ENCODE measurements at regions not wholly inside any gene's neighbourhood (a gene's known extent, or its start where the extent isn't known, plus 50 kb on each side); places are given as distances from the start of the nearest gene placed in this dataset.

GRCh38 chr13:78410164-78410563, 193.2 kb downstream of the POU4F1 start:
- H3K27ac ChIP-seq (ENCODE audit: low read depth, low read length) = no peak overlapping the region
- no peak for ATAC-seq
- Mint-ChIP-seq H3K27ac (no peak overlapping the region), H3K9me3 (peaks cover 0 to 8% (median 0%) of the 10 kb centered on the region in 11 donors), H3K27me3 (peaks cover 0 to 23% (median 12%) of the 10 kb centered on the region in 5 donors), H3K4me3 (no peak overlapping the region), H3K36me3 (no peaks in the 10 kb centered on the region), H3K4me1 (no peaks in the 10 kb centered on the region)
- H3K4me1 ChIP-seq (ENCODE audit: control insufficient read depth in 2 of 2, insufficient read depth in 2 of 2, low read length in 2 of 2) = no peaks in the 10 kb centered on the region
- H3K9me3 ChIP-seq (ENCODE audit: control insufficient read depth in 2 of 3, low read length in 3 of 3) = no peaks in the 10 kb centered on the region
- intact Hi-C loops (cut with micrococcal nuclease) = no loop called here
- ChIA-PET POLR2A (no interaction called here), CTCF (no interaction called here)
- H3K27me3 ChIP-seq (ENCODE audit: control insufficient read depth in 2 of 2, insufficient read depth in 2 of 2, low read length in 2 of 2) = no peaks in the 10 kb centered on the region
- H3K36me3 ChIP-seq (ENCODE audit: control insufficient read depth in 2 of 3, insufficient read depth in 3 of 3, low read length in 3 of 3) = no peaks in the 10 kb centered on the region
- no peak for DNase-seq
- no peak overlapping the region for H3K4me3 ChIP-seq (ENCODE audit: low read length)

GRCh38 chr13:78409172-78409571, 194.2 kb downstream of the POU4F1 start:
- H3K4me1 ChIP-seq (ENCODE audit: control insufficient read depth in 2 of 2, insufficient read depth in 2 of 2, low read length in 2 of 2) = no peaks in the 10 kb centered on the region
- H3K9me3 ChIP-seq (ENCODE audit: control insufficient read depth in 2 of 3, low read length in 3 of 3) = no peaks in the 10 kb centered on the region
- POLR2A ChIA-PET = no interaction called here
- H3K4me3 Mint-ChIP-seq = no peak overlapping the region
- intact Hi-C loops (cut with micrococcal nuclease) = no loop called here
- H3K27ac ChIP-seq (ENCODE audit: low read depth, low read length) = no peak overlapping the region
- H3K36me3 Mint-ChIP-seq = no peaks in the 10 kb centered on the region
- no peaks in the 10 kb centered on the region for H3K36me3 ChIP-seq (ENCODE audit: control insufficient read depth in 2 of 3, insufficient read depth in 3 of 3, low read length in 3 of 3)
- peaks cover 0 to 28% (median 22%) of the 10 kb centered on the region in 5 donors for H3K27me3 Mint-ChIP-seq
- DNase-seq = no peak
- H3K4me1 Mint-ChIP-seq = no peaks in the 10 kb centered on the region
- H3K9me3 Mint-ChIP-seq = peaks cover 0 to 11% (median 0%) of the 10 kb centered on the region in 11 donors
- CTCF ChIA-PET = interaction anchor here (0.9 kb wide), 1 partner anchor 18 kb away, joined by 3 read pairs; no protein-coding TSS in a partner anchor
- H3K4me3 ChIP-seq (ENCODE audit: low read length) = no peak overlapping the region
- H3K27me3 ChIP-seq (ENCODE audit: control insufficient read depth in 2 of 2, insufficient read depth in 2 of 2, low read length in 2 of 2) = no peaks in the 10 kb centered on the region
- no peak overlapping the region for H3K27ac Mint-ChIP-seq
- no peak for ATAC-seq

GRCh38 chr13:78404846-78405360, 198.4 kb downstream of the POU4F1 start:
- Mint-ChIP-seq H3K36me3 (no peaks in the 10 kb centered on the region), H3K27ac (no peak overlapping the region), H3K4me1 (no peaks in the 10 kb centered on the region), H3K27me3 (peaks cover 0 to 32% (median 19%) of the 10 kb centered on the region in 5 donors), H3K4me3 (no peak overlapping the region), H3K9me3 (peaks cover 0 to 7% (median 0%) of the 10 kb centered on the region in 11 donors)
- Histone ChIP-seq H3K27me3 (ENCODE audit: control insufficient read depth in 2 of 2, insufficient read depth in 2 of 2, low read length in 2 of 2) (no peaks in the 10 kb centered on the region), H3K4me1 (ENCODE audit: control insufficient read depth in 2 of 2, insufficient read depth in 2 of 2, low read length in 2 of 2) (no peaks in the 10 kb centered on the region), H3K36me3 (ENCODE audit: control insufficient read depth in 2 of 3, insufficient read depth in 3 of 3, low read length in 3 of 3) (no peaks in the 10 kb centered on the region), H3K4me3 (ENCODE audit: low read length) (no peak overlapping the region), H3K27ac (ENCODE audit: low read depth, low read length) (no peak overlapping the region), H3K9me3 (ENCODE audit: control insufficient read depth in 2 of 3, low read length in 3 of 3) (no peaks in the 10 kb centered on the region)
- ATAC-seq = no peak
- CTCF ChIA-PET = no interaction called here
- intact Hi-C loops (cut with micrococcal nuclease) = no loop called here
- POLR2A ChIA-PET = no interaction called here
- DNase-seq = no peak

- peaks cover 0 to 10% (median 0%) of the 10 kb centered on the region in 11 donors for H3K9me3 Mint-ChIP-seq
- ChIA-PET CTCF (interaction anchor here (0.5 kb wide), 1 partner anchor 281 kb away, joined by 4 read pairs; no protein-coding TSS in a partner anchor), POLR2A (no interaction called here)
- DNase-seq (no peak), ATAC-seq (no peak)
- Histone ChIP-seq H3K9me3 (ENCODE audit: control insufficient read depth in 2 of 3, low read length in 3 of 3) (no peaks in the 10 kb centered on the region), H3K27ac (ENCODE audit: low read depth, low read length) (no peak overlapping the region), H3K4me3 (ENCODE audit: low read length) (no peak overlapping the region), H3K27me3 (ENCODE audit: control insufficient read depth in 2 of 2, insufficient read depth in 2 of 2, low read length in 2 of 2) (no peaks in the 10 kb centered on the region), H3K4me1 (ENCODE audit: control insufficient read depth in 2 of 2, insufficient read depth in 2 of 2, low read length in 2 of 2) (no peaks in the 10 kb centered on the region), H3K36me3 (ENCODE audit: control insufficient read depth in 2 of 3, insufficient read depth in 3 of 3, low read length in 3 of 3) (no peaks in the 10 kb centered on the region)
- H3K4me1 Mint-ChIP-seq = no peaks in the 10 kb centered on the region
- H3K27me3 Mint-ChIP-seq = peaks cover 0 to 35% (median 18%) of the 10 kb centered on the region in 5 donors
- no peaks in the 10 kb centered on the region for H3K36me3 Mint-ChIP-seq
- no peak overlapping the region for H3K4me3 Mint-ChIP-seq
- no peak overlapping the region for H3K27ac Mint-ChIP-seq
- intact Hi-C loops (cut with micrococcal nuclease) = no loop called here
Observed at GRCh38 chr13:78402708-78403400, 200.5 kb downstream of the POU4F1 start.

- Histone ChIP-seq H3K36me3 (ENCODE audit: control insufficient read depth in 2 of 3, insufficient read depth in 3 of 3, low read length in 3 of 3) (no peaks in the 10 kb centered on the region), H3K4me1 (ENCODE audit: control insufficient read depth in 2 of 2, insufficient read depth in 2 of 2, low read length in 2 of 2) (no peaks in the 10 kb centered on the region), H3K4me3 (ENCODE audit: low read length) (no peak overlapping the region), H3K27me3 (ENCODE audit: control insufficient read depth in 2 of 2, insufficient read depth in 2 of 2, low read length in 2 of 2) (no peaks in the 10 kb centered on the region), H3K9me3 (ENCODE audit: control insufficient read depth in 2 of 3, low read length in 3 of 3) (no peaks in the 10 kb centered on the region), H3K27ac (ENCODE audit: low read depth, low read length) (no peak overlapping the region)
- H3K9me3 Mint-ChIP-seq = peaks cover 0 to 12% (median 0%) of the 10 kb centered on the region in 11 donors
- ATAC-seq (no peak), DNase-seq (no peak)
- H3K27ac Mint-ChIP-seq = no peak overlapping the region
- CTCF ChIA-PET = no interaction called here
- peaks cover 0 to 33% (median 18%) of the 10 kb centered on the region in 5 donors for H3K27me3 Mint-ChIP-seq
- no peaks in the 10 kb centered on the region for H3K4me1 Mint-ChIP-seq
- intact Hi-C loops (cut with micrococcal nuclease) = no loop called here
- no peak overlapping the region for H3K4me3 Mint-ChIP-seq
- POLR2A ChIA-PET = no interaction called here
- no peaks in the 10 kb centered on the region for H3K36me3 Mint-ChIP-seq
Observed at GRCh38 chr13:78401873-78402707, 201.3 kb downstream of the POU4F1 start.

GRCh38 chr13:78398743-78399410, 204.5 kb downstream of the POU4F1 start:
- H3K36me3 ChIP-seq (ENCODE audit: control insufficient read depth in 2 of 3, insufficient read depth in 3 of 3, low read length in 3 of 3) = no peaks in the 10 kb centered on the region
- intact Hi-C loops (cut with micrococcal nuclease) = no loop called here
- no peaks in the 10 kb centered on the region for H3K4me1 ChIP-seq (ENCODE audit: control insufficient read depth in 2 of 2, insufficient read depth in 2 of 2, low read length in 2 of 2)
- POLR2A ChIA-PET = no interaction called here
- DNase-seq = no peak
- Mint-ChIP-seq H3K36me3 (no peaks in the 10 kb centered on the region), H3K4me1 (no peaks in the 10 kb centered on the region), H3K9me3 (peaks cover 0 to 15% (median 2%) of the 10 kb centered on the region in 11 donors), H3K27me3 (peaks cover 0 to 17% (median 2%) of the 10 kb centered on the region in 5 donors), H3K4me3 (no peak overlapping the region), H3K27ac (no peak overlapping the region)
- H3K9me3 ChIP-seq (ENCODE audit: control insufficient read depth in 2 of 3, low read length in 3 of 3) = no peaks in the 10 kb centered on the region
- CTCF ChIA-PET = no interaction called here
- no peak overlapping the region for H3K4me3 ChIP-seq (ENCODE audit: low read length)
- H3K27me3 ChIP-seq (ENCODE audit: control insufficient read depth in 2 of 2, insufficient read depth in 2 of 2, low read length in 2 of 2) = no peaks in the 10 kb centered on the region
- ATAC-seq = no peak
- no peak overlapping the region for H3K27ac ChIP-seq (ENCODE audit: low read depth, low read length)
